Ascending aorta (tissue), 2 donors: ENCODE measurements at regions not wholly inside any gene's neighbourhood (a gene's known extent, or its start where the extent isn't known, plus 50 kb on each side); places are given as distances from the start of the nearest gene placed in this dataset.

Experiments
- DNase-seq, 2 donors: peaks; one replicate each; pipeline ENCODE4 v3.0.0-alpha.2; 2019; ENCODE audit warnings: low spot score in 2 of 2
- H3K27ac ChIP-seq, 2 donors: fragments of 200-600 bp; sonication (generic); one replicate each; pipeline ENCODE4 v1.5.1; 2016 to 2017; ENCODE audit warnings: mild to moderate bottlenecking in 1 of 2
- H3K27me3 ChIP-seq: fragments of 200-600 bp; sonication (generic); one replicate; pipeline ENCODE4 v1.5.1; 2017
- H3K36me3 ChIP-seq, 2 donors: fragments of 200-600 bp; sonication (generic); one replicate each; pipeline ENCODE4 v1.5.1; 2016
- H3K4me1 ChIP-seq, 2 donors: fragments of 200-600 bp; sonication (generic); one replicate each; pipeline ENCODE4 v1.5.1; 2016 to 2017; ENCODE audit warnings: mild to moderate bottlenecking in 1 of 2
- H3K4me3 ChIP-seq, 2 donors: fragments of 200-600 bp; sonication (generic); one replicate each; pipeline ENCODE4 v1.5.1; 2016 to 2017; ENCODE audit warnings: mild to moderate bottlenecking in 1 of 2
- H3K9me3 ChIP-seq, 2 donors: fragments of 200-600 bp; sonication (generic); one replicate each; pipeline ENCODE4 v1.5.1; 2016
- CTCF ChIP-seq, 3 experiments: fragments of 200-600 bp in 2 of 3; fragments of 450-650 bp in 1 of 3; sonication (generic) in 2 of 3; IDR thresholded peaks; one replicate each; pipeline ENCODE4 v1.5.1; 2016 to 2019; ENCODE audit warnings: antibody characterized with exemption in 3 of 3, mild to moderate bottlenecking in 1 of 3, moderate library complexity in 1 of 3
- intact Hi-C: fragments of 100-400 bp; cut with DNase I; formaldehyde crosslinking; loops from one replicate; pipeline ENCODE4 v1.15.1; 2023

GRCh38 chr10:44685220-44685619 lies 225.9 kb upstream of the TMEM72 start:
- Histone ChIP-seq H3K4me3 (no peak overlapping the region), H3K9me3 (no peaks in the 10 kb centered on the region), H3K27me3 (no peaks in the 10 kb centered on the region), H3K36me3 (no peaks in the 10 kb centered on the region), H3K27ac (no peak overlapping the region), H3K4me1 (peaks cover 2 to 4% of the 10 kb centered on the region in 2 donors)
- no peak for TF ChIP-seq CTCF (IDR thresholded peaks at IDR 0.05)
- no peak for DNase-seq
- intact Hi-C loops: no loop called here

- Histone ChIP-seq H3K4me1 (no peaks in the 10 kb centered on the region), H3K9me3 (no peaks in the 10 kb centered on the region), H3K27me3 (no peaks in the 10 kb centered on the region), H3K4me3 (no peak overlapping the region), H3K36me3 (no peaks in the 10 kb centered on the region), H3K27ac (no peak overlapping the region)
- intact Hi-C loops: no loop called here
- no peak for DNase-seq
- TF ChIP-seq CTCF (IDR thresholded peaks at IDR 0.05): no peak
These were observed 225.4 kb upstream of the TMEM72 start for GRCh38 chr10:44685747-44686146.

GRCh38 chr10:44689368-44689767 lies 221.8 kb upstream of the TMEM72 start:
- H3K4me1 ChIP-seq: no peaks in the 10 kb centered on the region
- no peaks in the 10 kb centered on the region for H3K9me3 ChIP-seq
- H3K36me3 ChIP-seq: no peaks in the 10 kb centered on the region
- no peak for TF ChIP-seq CTCF (IDR thresholded peaks at IDR 0.05)
- no peak for DNase-seq
- no peak overlapping the region for H3K4me3 ChIP-seq
- intact Hi-C loops: no loop called here
- no peak overlapping the region for H3K27ac ChIP-seq
- no peaks in the 10 kb centered on the region for H3K27me3 ChIP-seq

- Histone ChIP-seq H3K27ac (no peak overlapping the region), H3K9me3 (peaks cover 0 to 3% of the 10 kb centered on the region in 2 donors), H3K27me3 (no peaks in the 10 kb centered on the region), H3K36me3 (no peaks in the 10 kb centered on the region), H3K4me1 (no peaks in the 10 kb centered on the region), H3K4me3 (no peak overlapping the region)
- DNase-seq: no peak
- no peak for TF ChIP-seq CTCF (IDR thresholded peaks at IDR 0.05)
- intact Hi-C loops: no loop called here
These were observed 214.6 kb upstream of the TMEM72 start for GRCh38 chr10:44696496-44696895.

GRCh38 chr10:44697116-44697515 lies 214.0 kb upstream of the TMEM72 start:
- no peaks in the 10 kb centered on the region for H3K27me3 ChIP-seq
- no peaks in the 10 kb centered on the region for H3K4me1 ChIP-seq
- H3K27ac ChIP-seq: no peak overlapping the region
- TF ChIP-seq CTCF (IDR thresholded peaks at IDR 0.05): no peak
- H3K4me3 ChIP-seq: no peak overlapping the region
- peaks cover 0 to 9% of the 10 kb centered on the region in 2 donors for H3K9me3 ChIP-seq
- no peaks in the 10 kb centered on the region for H3K36me3 ChIP-seq
- intact Hi-C loops: no loop called here
- no peak for DNase-seq

GRCh38 chr10:44702531-44702930 lies 208.6 kb upstream of the TMEM72 start:
- intact Hi-C loops: no loop called here
- TF ChIP-seq CTCF (IDR thresholded peaks at IDR 0.05): no peak
- H3K27me3 ChIP-seq: no peaks in the 10 kb centered on the region
- no peaks in the 10 kb centered on the region for H3K36me3 ChIP-seq
- H3K9me3 ChIP-seq: peaks cover 3 to 20% of the 10 kb centered on the region in 2 donors
- H3K4me1 ChIP-seq: no peaks in the 10 kb centered on the region
- no peak overlapping the region for H3K4me3 ChIP-seq
- no peak for DNase-seq
- no peak overlapping the region for H3K27ac ChIP-seq
